ENCODE measurements at regions not wholly inside any gene's neighbourhood (a gene's known extent, or its start where the extent isn't known, plus 50 kb on each side); places are given as distances from the start of the nearest gene placed in this dataset.

- peak; percentile 46 for DNase-seq (ENCODE audit: low read depth)
Observed at GRCh38 chr15:38696109-38696727, 131.6 kb upstream of the RASGRP1 start.

- DNase-seq (ENCODE audit: low read depth): no peak
Observed at GRCh38 chr15:38696790-38697495, 132.3 kb upstream of the RASGRP1 start.

DNA sequence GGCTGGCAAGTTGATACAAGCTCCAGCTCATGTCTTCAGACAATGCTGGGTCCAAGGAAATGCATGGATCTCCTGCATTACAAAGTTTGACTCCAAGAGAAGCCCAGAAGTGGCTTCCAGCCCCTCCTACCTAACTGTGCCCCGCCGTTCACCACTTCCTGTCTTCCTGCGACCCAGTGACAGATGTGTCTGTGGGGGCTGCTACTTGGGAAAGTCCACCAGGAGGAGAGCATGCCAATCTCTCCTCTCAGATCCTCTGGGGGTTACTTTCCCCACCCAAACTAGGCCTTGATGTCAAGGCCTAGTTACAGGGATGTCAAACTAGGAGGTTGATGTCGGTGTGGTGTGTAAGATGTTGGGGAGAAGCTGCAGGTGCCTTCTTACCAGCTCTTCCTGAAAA, 133.6 kb upstream of the RASGRP1 start:
- DNase-seq (ENCODE audit: low read depth): no peak

- DNase-seq (ENCODE audit: low read depth): peak; percentile 45
Observed at GRCh38 chr15:38699633-38700230, 135.1 kb upstream of the RASGRP1 start.

DNA sequence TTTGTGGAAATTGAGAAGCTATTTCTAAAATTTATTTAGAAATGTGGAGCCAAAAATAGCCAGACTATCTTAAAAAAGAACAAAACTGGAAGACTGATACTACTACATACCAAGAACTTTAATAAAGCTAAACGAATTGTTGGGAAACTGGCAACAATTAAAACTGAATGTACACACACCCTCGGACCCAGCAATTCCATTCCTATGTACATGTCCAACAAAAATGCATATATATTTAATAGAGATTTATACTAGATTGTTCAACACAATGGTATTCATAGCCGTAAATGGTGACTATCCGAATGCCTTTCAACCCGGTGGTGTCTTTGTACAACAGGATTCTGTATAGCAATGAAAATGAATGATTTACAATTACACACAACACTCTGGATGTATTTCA, 136.5 kb upstream of the RASGRP1 start:
- DNase-seq (ENCODE audit: low read depth): no peak

DNA sequence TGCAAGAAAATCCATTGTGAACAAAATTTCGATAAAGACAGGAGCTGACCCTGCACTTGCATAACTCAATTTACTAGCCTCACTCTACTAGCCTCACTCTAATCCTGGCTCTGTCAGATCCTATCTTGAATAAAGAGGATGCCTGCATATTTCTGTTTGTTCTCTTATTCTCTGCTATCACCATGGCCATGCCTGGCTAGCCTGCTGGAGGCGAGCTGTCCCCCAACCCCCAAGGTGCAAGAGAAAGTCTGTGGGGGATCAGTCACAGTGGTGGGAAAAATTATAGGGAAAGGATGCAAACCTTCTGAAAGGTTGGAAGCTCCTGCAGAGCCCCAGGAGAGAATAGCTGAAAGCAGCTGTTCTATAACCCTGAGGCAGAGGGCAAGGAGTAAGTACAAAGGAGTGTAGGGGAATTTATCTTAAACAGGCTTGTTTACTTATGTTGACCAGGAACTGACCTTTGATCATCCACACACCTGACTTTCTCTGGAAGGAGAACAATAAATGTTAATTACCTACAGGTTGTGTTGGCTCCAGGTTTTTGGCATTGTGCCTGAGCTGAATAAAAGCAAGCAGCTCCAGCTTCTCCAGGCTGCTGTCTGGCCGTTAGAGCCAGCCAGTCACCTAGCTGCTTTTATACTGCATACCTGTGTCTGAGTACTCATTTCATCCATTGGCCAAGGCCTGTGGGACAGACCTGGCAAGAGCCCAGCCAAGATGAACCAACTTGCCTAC, 137.7 kb upstream of the RASGRP1 start:
- no peak for DNase-seq (ENCODE audit: low read depth)

DNA sequence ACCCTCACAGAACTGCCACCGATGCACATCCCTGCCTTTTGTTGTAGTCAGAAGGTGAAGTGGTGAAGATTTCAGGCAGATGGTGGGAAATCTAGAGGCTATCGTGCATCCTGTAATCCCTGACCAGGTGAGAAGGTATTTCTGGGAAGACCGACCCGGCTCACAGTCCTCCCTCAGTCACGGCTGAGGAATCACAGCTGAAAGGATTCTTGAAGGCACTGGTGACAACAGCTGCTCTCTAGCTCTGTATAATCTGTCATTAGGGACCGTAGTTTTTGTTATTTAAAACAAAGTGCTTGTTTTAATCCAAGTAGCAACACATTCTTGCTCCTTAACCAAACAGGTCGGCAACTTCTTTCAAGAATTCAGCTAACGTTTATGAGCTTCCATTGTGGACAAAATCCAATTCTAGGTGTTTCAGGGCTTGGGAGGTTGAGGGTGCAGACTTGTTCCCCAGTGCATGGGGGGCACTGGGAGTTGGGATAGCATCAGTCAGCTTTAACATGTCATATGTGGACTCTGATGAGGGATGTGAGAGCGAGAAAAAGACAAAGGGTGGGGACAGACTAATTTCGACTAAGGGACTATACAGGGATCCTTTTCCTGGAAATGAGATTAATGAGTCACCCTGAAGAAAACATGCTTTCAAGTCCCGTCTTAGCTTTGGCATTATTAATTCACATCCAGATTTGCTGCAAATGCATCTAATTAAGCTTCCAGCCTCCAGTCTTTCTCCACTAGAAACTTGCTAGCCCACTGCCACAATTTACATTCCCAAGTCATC, 141.0 kb upstream of the RASGRP1 start:
- DNase-seq (ENCODE audit: low read depth): no peak

GRCh38 chr15:38706956-38707355, 142.3 kb upstream of the RASGRP1 start:
- no peak for DNase-seq (ENCODE audit: low read depth)

DNA sequence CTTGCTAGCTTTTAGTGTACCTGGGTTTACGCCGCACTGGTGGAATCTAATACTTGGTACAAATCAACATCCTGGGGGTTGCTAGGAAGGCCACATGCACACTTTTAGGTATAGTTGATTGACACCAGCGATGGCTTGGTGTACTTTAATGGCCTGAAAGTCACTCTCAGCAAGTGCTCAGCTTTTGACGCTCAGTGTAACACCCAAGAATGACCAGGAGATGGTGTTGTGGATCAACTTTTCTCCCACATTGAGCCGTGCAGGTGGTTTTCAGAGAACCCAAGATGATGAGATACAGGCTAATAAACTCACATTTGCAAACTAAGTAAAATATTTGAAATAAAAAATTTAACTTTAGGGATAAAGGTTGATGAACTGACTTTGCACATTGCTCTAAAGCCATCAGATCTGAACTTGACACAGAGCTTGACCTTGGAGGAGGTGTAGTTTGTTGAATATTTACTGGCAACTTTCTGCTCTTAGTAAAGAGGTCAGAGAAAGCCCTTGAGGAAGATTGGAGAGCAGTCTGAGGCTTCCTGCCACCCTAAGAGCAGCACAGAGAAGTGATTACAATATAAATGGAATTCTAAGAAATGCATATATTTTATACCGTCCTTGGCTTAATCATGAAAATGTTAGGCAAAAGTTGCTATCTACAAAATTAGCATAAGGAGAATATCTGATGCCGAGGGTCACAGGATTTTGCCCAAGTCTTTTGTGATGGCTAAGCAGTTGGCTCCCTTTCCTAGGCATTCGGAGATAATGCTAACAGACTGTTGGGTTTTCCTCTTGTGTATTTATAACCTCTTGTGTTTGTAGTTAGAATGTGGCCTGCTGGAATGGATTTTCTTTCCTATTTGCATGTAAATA, 143.4 kb upstream of the RASGRP1 start:
- no peak for DNase-seq (ENCODE audit: low read depth)

GRCh38 chr15:38708672-38709180, 144.1 kb upstream of the RASGRP1 start:
- no peak for DNase-seq (ENCODE audit: low read depth)

DNA sequence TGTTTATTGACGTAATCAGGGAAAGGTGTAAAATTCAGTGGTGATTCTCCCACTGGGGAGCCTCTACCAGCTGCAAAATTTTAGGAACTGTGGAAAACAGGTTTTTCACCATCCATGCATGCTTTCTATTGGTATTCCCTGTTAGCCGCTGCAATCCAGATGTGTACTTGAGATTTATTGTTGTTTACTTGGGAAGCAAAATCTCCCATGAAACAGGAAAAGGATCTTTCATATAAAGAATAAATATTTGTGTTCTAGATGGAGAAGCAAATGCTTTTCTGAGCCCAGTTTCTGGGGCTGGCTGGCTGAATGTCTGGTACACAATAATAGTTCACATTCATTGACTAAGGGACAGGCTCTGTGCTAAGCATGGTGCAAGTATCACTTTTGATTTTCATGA, 144.6 kb upstream of the RASGRP1 start:
- no peak for DNase-seq (ENCODE audit: low read depth)

- no peak for DNase-seq (ENCODE audit: low read depth)
Observed at GRCh38 chr15:38714309-38715072, 149.9 kb upstream of the RASGRP1 start.

DNA sequence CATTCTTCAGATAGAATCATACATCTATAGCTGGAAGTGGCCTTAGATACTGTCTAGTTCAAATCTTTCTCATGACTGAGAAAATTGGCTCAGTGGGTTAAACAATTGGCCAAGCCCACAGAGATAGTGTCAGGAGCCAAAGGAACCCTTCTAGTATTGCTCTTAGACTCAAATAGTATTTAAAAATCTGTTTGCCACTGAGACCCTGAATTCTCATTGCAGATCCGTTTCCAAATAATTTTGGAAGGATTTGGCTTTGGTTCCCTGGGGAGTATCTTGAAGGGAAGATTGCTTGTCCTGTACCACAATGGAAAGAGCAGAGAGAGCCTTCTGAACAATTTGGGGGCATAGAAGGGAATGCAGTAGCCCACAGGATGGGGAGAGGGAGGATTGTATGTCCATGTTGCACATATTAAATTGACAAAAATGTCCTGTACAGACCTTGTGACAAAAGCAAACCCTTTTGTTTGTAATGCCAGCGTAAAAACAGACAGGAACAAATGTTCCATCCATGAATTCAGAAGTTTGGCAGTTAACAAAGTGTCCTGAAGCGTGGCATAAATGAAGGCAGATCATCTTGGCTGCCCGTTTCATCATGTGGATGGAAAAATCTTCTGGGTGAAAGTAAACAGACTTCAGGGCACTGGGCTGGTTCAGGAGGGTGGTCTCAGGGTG, 156.4 kb upstream of the RASGRP1 start:
- DNase-seq (ENCODE audit: low read depth): no peak

DNA sequence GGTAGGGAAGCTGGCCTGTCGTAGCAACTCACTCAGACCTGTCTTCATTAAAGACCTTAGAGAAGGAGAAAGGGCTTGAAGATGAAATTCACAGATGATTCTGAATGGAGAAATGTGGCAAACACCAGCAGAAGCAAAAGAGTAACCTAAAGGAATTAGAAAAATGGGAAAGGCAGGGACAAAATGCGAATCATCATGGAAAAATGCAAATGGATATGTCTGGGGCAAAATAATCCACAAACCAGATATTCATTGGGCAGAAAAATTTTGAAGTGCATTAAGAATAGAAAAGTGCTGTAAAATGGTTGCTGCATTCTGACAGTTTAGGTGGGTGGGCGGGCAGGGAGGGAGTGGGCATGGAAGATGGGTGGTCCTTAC, 156.9 kb upstream of the RASGRP1 start:
- DNase-seq (ENCODE audit: low read depth): no peak

DNA sequence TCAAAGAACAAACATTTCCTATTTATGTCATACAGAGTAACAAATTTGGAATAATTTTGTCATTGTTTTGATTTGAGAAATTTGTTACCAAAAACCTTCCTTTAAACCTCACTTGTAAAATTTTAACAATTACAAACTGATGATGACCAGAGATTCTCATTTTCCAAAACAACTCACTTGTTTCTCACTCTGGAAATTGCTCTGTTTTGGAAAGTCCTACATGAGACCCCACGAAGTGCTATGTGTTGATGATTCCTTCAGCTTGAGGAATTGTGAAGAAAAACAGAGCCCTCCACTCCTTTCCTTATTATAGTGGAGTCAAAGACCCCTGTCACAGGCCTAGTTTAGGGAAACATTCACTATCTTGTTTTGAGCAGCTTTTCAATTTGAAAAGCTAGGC, 157.6 kb upstream of the RASGRP1 start:
- no peak for DNase-seq (ENCODE audit: low read depth)

DNA sequence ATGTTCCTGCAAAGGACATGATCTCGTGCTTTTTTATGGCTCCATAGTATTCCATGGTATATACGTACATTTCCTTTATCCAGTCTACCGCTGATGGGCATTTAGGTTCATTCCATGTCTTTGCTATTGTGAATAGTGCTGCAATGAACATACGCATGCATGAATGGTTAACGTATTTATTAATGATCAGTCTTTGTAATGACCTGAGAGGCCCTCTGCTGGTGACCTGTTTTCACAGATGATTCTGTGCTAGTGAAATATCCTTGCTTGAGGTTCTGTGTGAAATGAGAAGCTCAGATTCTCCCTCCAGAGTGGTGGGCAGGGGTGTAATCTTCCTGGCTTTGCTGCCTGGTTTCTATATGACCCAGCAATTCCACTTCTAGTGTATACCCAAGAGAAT, 160.2 kb upstream of the RASGRP1 start:
- DNase-seq (ENCODE audit: low read depth): no peak

DNA sequence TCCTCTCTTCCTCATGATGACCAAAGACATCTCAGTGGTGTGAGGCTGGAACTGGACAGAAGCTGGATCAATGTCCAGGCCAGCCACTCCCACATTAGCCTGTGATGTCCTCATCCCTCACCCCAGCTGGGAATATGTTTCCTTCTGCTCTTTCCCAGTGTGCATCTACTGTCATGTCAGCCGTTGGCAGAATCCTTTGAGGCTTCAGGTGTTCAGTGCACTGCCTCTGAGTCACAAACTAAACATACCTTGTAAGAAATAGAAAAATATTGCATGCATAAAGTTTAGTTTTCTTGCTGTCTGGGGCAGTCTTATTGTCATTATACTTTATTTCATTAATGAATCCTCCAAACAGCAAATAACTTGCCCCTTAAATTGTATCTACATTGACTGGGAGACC, 161.6 kb upstream of the RASGRP1 start:
- no peak for DNase-seq (ENCODE audit: low read depth)

DNA sequence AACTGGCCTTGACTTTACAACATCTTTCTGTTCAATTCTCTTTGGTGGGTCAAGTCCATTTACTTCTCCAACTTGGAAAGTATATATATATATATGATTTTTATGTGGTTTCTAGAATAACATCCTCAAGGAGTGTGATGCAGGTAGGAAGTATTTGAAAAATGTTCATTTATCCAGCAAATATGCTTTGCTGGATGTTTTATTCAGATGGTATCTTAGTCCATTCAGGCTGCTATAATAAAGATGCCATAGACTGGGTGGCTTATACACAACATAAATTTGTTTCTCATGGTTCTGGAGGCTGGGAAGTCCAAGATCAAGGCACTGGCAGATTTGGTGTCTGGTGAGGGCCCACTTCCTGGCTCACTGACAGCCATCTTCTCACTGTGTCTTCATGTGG, 168.7 kb upstream of the RASGRP1 start:
- no peak for DNase-seq (ENCODE audit: low read depth)

DNA sequence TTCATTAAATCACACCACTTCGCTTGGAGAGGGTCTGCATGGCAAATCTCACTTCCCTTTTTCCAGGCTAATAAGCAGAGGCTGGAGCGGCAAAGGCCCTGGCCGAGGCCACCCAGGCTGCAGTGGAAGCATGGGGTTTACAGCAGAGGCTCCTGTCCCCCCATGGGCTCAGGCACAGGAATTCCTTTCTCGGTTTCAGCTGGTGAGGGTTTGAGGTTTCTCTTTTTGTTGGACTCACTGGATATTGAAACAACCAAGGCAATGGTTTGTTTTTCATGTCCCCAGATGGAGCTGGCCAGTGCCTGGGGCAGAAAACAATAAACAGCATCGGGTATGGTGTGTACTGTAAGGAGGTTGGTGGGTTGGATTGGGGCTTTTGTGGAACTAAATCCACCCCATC, 175.6 kb upstream of the RASGRP1 start:
- DNase-seq (ENCODE audit: low read depth): no peak

- no peak for DNase-seq (ENCODE audit: low read depth)
Observed at GRCh38 chr15:38743147-38743546, 178.5 kb upstream of the RASGRP1 start.
